ENCODE measurements at regions not wholly inside any gene's neighbourhood (a gene's known extent, or its start where the extent isn't known, plus 50 kb on each side); places are given as distances from the start of the nearest gene placed in this dataset.

DNA sequence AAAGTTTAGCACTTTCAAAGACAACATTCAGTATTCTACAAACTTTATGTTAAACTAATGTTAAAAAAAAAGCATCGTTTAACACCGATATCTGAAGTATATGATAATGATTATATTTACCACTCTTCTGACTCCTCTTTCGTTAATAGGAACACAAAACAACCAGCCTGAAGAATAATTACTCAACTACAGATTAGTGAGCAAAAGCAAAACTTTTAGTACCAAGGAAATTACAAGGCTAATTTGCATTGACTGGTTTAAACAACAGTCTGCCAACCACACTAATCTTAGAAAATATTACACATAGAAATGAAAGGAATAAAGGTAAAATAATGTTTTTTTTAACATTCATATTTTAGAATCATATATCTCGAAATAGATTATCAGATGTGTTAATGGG is 500.7 kb downstream of the LMO4 start:
- no peak for DNase-seq

DNA sequence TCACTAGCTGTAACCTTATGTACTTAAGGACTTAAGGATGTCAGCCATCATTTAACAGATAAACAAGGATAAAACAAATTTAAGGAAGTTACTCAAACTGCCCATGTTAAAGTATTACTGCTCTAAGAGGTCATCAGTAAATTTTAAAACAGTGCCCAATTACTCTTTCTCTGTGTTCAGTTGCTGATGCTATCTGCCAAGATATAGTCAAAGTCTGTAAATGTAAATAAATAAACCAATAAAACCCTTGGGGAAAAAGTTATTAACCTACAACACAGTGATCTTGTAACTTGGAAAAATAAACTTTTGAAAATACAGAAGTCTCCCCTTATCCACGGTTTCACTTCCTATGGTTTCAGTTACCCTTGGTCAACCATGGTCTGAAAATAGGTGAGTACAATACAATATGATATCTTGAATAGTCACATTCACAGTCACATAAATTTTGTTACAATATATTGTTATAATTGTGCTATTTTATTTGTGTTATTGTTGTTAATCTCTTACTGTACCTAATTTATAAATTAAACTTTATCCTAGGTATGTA is 501.8 kb downstream of the LMO4 start:
- DNase-seq, result no peak

DNA sequence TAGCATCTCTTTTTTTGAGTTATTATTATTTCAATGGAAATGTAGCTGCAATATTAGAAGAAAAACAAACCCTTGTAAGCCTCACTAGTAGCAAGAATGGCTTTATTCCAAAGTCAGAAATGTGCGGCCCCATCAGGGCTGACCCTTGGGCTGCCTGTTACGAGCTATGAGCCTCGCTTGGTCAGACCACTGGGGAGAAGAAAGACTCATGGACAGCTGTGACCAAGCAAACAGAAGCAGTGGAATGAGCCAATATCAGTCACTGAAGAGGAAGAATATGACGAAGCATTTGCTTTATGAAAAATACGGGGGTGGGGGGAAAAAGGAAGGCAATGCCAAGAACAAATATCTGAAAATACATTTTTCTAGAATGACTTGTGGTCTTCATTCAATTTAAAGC is 504.5 kb downstream of the LMO4 start:
- DNase-seq, result peak; percentile 66

DNA sequence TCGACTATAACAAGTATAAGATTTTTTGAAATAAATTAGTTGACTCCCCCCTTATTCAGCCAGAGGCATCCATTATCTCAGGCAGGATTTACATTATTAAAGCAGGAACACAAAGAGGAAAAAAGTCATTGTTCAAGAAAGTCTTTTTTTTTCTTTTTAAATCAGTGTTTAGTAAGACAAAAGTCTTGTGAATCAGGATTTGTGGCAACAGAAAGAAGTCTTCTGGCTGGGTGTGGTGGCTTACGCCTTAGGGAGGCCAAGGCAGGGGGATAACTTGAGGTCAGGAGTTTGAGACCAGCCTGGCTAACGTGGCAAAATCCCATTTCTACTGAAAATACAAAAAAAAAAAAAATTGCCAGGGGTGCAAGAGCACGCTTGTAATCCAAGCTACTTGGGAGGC is 505.5 kb downstream of the LMO4 start:
- no peak for DNase-seq

DNA sequence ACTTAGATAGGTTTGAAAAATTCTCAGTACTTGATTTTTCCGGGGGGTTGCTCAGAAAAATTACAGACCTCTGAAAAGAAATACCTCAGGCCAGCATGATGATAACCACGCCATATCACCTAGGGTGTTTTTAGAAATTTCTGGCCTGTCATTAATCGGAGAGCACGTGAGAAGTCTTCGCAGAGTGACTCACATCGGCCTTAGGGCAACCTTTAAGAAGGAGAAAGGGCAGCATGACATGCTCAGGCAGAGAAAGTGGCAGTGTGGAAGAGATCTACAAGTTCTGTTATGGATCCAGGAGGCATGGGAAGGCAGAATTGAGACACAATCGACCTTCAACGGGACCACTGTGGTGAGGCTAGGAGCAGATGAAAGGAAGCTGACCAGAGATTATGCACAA is 506.3 kb downstream of the LMO4 start:
- no peak for DNase-seq

DNA sequence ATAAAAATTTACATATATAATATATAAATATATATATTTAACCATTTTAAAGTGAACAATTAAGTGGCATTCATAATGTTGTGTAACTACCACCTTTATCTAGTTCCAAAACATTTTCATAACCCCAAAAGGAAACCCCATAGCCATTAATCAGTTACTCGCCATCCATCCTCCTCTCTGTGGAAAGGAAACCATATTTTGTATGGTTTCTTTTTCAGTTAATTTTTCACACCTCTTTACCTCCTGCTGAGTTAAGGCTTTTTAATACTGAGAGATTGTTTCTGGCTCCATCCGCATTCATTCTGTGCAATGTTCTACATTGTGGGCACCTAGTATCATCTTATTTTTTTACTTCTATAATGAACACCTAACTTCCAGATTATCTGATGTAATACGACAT is 512.1 kb downstream of the LMO4 start:
- DNase-seq, result no peak

DNA sequence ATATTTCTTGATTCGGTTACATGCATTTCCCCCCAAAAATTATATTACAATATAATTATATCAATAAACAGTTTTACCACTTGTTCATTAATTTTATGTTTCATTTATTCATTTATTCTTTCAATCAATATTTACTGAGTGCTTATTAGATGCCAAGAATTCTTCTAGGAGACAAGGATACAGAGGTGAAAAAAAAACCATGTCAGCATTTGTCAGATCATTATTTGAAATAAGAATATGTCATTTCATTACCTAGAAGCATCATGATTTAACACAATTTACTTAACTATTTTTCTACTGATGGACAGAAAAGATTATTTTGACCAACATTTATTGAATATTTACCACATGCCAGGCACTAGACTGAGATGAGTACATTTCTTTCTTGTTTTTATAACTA is 512.7 kb downstream of the LMO4 start:
- DNase-seq, result no peak

DNA sequence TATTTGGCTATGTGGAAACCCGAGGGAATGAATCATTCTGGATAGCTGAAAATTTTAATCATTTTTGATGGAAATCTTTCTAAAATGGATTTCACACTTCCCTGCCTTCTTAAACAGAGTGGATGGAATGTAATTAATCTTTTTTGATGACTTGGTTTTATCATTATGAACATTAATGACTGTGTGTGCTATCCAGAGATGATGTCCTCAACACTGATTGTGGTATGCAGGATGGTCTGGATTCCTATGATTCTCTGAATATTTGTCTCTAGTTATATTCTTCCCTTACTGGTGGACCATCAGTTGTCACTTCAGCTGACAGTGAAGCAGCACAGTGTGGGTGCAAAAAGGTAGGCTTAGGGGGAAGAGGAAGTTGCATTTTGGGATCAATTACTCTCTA is 513.5 kb downstream of the LMO4 start:
- peak; percentile 4 for DNase-seq

DNA sequence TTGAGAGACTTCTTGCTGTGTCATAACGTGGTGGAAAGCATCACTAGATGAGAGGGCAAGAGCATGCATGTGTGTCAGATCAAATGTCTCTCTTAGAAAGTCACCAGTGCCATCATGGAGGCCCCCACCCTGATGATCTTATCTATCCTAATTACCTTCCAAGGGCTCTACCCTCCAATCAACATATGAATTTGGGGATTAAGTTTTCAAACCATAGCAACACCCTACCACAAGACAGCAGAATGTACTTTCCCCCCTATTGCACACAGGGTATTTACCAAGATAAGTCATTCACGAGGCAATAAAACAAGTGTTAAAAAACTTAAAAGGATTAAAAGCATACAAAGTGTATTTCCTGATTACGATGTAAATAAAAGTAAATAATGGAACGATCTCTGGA is 515.6 kb downstream of the LMO4 start:
- no peak for DNase-seq

DNA sequence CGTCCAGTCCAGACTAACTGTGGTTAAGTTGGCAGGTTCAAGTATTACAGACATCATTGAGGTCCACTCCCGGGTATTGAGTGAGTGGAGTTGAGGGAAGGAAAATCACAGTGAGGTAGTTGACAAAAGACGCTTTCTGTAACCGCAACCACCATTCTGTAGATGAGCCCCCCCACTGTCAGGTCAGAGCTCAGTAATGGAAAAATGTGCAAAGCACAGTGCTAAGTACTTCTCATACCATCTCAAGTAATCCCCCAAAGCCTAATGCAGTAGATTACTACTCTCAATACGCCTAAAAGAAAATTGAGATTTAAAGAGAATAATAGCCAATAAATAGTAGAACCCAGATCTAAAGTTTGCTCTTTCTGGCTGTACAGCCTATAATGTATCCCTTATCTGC is 522.8 kb downstream of the LMO4 start:
- no peak for DNase-seq

DNA sequence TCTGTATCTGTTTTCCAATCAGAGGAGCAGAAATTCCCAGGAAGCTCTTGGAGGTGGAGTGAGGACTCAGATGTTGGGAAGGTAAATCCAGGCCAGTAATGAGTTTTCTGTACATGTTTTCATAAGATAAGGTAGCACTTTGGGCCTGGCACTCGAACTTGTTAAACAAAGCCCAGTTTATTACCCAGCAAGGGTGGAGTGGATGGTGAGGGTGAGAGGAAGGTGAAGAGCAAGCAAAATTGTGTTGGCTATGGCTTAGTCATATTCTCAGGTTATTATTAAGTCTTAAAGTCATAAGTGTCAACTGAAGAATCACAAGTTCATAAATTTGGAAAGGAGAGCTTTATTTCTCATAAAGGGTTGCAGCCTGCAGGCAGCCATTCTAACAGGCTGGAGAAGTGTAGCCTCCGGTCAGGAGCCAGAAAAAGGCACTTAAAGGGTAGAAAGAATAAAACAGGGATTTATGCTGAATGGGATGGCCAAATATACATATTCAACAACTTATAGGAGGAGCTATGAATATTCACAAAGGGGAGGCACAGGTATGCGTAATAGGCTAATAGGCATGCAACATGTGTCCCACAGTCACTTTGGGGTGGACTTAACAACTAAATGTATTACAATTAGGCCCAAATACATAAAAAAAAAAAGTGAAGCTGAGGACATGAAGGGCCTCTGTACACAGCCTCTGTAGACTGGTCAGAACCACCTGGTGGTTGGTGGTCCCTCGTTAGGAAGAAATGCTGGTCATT is 523.9 kb downstream of the LMO4 start:
- no peak for DNase-seq

DNA sequence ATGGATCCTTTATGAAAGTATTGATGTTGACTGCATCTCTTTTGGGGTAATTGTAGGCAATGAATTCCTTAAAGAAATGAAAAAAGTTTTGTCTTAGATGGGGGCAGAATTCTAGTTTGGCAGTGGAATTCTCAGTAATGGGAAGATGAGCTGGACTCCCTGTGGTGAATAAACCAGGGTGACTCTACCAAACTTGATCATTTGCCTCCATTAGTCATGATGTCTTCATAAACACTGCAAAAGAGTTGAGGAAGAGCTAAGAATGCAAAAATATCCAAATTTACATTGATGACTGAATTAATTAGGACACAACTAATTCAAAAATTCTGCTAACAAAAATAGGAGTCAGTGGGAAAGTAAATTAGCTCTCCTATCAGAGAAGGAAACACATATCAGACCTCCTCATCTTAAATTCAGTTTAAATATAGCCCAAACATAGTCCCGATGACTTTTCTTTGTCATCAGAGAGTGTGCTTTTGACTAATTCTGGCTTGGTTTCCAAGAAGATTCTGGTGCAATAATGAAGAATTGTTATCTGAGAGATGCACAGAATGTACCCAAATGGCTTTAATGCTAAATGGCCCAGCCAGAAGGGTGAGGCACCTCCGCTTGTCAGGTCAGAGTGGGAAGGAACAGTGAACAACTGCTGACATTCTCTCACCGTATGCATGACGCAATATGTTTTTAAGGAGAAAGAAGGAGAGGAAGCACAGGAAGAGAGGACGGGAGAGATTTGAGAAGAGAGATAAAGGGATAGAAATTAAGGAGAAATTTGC is 525.1 kb downstream of the LMO4 start:
- peak; percentile 21 for DNase-seq

DNA sequence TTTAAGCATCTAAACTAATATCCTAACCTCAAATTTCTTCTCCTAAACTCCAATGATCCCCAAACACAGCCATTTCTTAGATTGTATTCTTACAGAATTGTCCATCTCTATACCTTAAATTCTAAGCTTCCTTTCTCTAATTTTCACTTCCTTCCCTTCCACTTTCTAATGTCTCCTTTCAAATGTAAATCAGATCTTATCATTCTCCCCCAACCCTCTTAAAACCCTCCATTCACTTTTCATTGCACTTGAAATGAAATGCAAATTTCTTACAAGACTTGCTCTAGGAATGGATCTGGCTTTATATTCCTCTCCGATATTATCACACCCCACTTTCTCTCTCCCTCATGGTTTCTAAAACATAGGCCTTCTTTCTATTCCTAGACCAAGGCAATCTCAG is 534.6 kb downstream of the LMO4 start:
- DNase-seq, result no peak

DNA sequence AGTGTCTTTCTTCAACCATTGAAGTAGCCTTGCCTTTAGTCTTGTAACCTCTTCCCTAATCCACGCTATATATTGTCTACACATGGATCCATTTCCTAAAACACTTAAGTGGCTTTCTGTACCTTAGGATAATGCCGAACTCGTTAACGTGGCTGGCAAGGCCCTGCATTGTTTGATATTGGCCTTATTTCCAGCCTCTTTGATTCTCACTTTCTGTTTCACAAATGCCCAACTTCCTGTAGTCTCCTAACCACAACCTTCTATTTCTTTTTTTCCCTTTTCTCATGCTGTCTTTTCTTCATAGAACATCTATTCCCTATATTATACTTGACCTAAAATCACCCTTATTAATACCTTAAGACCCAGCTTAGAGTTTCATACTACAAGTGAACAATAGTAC is 536.0 kb downstream of the LMO4 start:
- DNase-seq, result no peak

DNA sequence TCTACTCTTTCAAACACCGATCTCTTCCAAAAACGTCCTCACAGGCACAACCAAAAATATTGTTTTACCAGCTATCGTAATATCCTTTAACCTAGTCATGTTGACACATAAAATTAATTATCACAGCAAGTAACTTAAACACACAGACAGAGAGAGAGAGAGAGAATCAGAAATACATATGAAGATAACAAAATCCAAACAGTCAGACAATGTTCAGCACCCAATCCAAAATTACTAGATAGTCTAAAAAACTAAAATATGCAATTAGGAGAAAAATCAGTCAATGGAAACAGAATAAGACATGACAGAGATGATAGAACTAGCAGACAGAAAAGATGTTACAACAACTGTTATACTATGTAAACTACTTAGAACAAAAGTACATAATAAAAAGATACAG is 537.7 kb downstream of the LMO4 start:
- no peak for DNase-seq

DNA sequence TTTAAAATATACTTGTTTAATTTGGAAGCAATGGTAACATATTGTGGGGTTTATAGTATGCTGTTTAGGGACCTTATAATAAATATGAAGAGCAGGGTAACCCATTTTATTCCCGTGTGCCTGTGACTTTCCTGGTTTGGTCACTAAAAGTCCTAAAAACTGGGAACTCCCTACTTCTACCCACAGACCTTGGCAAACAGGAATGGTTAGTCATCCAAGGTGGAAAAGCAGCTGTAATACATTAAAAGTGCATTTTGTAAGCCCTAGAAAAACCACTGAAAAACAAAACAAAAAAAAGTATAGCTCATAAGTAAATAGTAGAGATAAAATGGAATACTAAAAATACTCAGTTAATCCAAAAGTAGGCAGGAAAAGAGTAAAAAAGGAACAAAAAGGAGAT is 538.9 kb downstream of the LMO4 start:
- no peak for DNase-seq

DNA sequence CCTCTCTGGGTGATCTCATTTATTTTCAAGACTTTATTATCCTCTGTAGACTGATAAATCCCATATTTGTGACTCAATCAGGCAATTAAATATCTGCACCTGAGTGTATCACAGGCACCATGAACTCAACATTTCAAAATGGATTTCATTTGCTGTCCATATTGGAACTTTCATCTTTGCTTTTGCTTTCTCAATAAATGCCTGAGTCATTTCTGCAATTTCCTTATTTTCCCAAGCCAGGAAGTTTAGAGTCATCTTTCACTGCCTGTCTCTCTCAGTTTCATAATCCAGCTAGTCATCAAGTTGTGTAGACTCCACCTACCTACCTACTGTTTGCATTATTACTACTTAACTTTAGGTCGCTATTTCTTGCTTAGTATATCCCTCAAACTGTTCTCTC is 540.9 kb downstream of the LMO4 start:
- DNase-seq, result peak; percentile 50

DNA sequence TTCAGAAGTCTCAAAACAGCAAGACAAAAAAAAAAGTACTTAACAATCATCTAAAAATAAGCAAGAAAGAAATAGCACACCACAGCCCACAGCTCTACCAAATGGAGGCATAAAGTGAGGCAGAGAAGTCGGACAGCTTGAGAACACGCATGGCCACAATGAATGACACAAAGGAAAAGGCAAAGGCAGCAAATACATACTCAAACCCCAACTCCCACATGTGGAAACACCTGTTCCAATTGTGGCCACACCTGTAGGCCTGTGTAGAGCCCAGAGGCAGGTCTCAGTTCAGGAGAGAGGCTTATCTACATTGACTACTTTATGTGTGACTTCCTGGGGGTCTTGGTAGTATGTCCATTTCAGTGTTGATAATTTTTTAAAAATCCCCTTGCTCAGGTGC is 543.5 kb downstream of the LMO4 start:
- DNase-seq, result no peak

DNA sequence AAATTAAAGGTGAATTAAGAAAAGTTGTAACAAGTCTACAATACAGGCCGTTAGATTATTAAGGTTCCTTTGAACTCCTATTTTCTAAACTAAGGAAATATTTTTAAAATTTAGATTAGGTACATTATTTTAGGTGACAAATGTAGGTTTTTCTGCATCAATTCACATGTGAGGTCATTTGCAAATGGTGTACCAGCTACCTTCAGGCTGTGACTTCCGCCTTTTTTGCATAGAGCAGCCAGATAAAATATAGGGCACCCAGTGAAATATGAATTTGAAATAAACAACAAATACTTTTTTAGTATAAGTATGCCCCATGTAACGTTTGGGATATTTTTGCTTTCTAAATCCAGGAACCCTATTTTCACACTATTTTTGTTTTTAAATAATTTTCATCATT is 544.0 kb downstream of the LMO4 start:
- no peak for DNase-seq

DNA sequence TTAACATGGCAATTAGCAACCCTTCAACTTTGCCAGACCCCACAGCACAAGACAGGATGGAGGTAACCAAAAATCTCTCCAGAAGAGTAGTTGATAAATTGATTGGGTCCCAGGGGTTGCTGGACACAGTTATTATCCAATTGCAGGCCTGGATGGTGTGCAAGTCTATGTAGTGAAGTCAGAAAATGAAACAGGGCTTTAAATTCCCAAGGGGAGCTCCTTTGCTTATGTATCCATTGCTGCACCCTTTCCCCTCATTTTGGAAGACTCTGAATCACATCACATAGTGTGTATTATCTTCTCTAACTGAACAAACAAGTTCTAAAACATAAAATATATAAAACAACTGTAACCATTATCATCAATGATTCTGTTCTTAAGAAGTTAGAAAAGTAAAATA is 550.2 kb downstream of the LMO4 start:
- peak; percentile 42 for DNase-seq

DNA sequence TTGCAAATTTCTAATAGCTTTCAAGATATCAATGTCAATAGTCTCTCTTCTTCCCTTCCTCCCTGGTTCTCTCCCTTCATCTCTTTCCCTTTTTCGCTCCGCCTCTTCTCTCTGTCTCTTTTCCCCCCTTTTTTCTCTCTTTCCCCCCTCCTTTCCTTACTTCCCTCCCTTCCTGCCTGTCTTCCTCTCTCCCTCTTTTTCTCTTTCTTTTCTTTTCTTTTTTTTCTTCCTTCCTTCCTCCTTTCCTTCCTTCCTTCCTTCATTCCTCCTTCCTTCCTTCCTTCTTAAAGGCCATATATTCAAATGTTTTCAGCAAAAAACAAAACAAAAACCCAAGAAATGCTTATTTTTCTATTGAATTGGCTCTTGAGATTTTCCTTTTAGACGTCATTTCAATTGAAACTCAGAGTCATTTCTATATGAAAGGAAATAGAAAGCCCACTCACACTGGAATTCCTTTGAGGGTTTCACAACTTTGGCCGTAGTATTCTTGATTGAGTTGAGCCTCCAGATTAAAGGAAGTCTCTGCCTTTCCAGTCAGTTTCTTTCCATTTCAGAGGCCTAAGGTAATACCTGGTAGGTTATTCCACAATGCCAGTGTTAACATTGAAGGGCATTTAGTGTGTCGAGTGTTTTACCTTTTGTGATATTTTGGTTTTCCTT is 551.5 kb downstream of the LMO4 start:
- peak; percentile 3 for DNase-seq

DNA sequence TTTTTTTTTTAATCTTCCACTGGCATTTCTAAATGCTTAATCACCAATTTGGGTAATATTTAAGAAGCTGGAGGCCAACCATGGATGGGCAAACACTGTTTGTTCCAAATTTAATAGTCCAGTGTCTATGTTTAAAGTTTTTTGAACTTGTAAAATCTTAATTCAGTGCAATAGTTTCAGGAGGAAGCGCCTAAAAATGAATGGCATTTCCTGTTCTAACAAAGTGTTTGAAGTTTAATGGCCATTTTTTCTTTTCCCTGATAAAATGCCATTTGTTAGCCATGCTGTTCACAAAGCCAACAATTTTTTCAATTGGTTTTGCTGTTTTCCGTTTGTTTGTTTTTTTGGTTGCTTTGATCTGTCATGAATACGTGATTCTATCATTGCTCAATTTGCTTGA is 552.1 kb downstream of the LMO4 start:
- peak; percentile 12 for DNase-seq

DNA sequence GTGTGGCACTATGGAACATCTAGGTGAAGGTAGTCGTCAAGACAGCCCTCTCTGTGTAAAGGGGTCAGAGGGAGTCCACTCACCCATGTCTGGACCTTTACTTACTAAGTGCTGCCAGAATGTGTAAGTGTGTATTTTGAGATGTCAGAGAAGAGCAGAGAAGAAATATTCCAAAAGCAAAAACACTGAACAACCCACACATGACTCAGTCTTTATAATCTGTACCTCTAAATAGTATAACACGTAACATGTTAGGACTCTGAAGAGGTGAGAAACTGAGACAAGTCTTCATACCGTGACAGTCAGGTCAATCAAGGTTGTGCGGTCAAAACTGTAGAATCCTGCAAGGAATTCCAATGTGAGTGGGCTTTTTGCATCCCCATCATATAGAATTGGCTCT is 555.2 kb downstream of the LMO4 start:
- no peak for DNase-seq

DNA sequence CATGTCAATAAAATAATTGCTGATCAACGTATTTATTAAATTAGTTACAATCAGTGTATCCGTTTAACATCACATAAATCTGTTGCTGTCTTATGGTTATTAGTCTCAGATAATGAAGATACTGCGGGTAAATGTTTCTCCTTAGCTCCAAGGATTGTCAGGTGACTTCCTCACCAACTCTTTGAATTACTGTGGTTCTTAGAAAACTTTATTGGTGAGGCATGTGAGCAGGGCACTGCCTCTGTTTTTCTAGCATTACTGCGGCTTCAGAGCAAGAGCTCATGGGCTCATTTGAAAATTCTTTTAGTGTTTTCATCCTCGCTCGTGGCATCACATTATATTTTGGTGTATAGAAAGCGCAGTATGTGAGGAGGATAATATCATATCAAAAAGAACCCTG is 555.9 kb downstream of the LMO4 start:
- no peak for DNase-seq
